GM19438 (cell line): ENCODE measurements at regions not wholly inside any gene's neighbourhood (a gene's known extent, or its start where the extent isn't known, plus 50 kb on each side); places are given as distances from the start of the nearest gene placed in this dataset.

Experiments
- ATAC-seq: cut with Tn5 transposase; IDR thresholded peaks from one replicate; pipeline ENCODE4 v1.9.1; 2021; ENCODE audit warnings: low read depth; ENCODE audit not compliant: unreplicated experiment

DNA sequence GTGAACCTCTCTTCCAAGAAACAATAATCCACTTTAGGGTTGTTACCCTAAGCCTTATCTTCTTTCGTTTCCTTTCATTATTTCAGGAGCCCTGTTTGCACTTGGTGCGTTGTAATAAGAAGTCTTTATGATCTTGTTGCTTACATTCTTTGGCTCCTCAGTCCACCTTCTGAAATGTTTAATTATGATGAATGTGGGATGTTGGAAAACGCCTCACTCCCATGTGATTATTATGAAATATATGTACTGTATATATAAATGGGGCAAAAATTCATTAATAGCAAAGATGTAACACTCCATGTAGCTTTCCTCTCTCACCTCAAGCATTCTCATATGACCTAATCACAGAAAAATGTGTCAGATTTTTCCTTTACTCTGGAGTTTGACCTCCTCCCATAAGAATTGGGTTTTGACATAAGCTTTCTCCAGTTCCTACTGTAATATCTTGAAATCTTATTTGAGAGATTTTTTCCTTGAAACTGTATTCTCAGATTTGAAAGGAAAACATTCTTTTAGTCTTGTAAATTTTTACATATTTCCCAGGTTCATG lies 397.2 kb upstream of the FANCL start:
- ATAC-seq, result no peak

DNA sequence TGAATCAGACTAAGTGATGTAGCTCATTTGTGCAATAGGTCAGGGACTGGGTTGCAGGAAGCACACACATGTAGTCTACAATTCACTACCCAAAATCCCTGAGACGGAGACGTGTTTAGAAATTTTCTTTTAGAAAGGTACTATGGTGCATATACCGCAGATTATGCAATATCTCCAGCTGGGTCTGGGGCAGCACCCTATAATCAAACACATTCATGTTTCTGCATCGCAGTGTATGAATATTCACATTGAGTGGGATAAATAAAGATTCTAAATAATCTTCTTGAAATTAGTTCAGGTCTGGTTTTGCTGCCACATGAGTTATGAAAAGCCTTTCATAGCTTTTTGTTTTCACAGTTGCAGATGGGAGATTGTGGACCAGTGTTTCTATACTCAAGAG lies 395.7 kb upstream of the FANCL start:
- ATAC-seq, result no peak

DNA sequence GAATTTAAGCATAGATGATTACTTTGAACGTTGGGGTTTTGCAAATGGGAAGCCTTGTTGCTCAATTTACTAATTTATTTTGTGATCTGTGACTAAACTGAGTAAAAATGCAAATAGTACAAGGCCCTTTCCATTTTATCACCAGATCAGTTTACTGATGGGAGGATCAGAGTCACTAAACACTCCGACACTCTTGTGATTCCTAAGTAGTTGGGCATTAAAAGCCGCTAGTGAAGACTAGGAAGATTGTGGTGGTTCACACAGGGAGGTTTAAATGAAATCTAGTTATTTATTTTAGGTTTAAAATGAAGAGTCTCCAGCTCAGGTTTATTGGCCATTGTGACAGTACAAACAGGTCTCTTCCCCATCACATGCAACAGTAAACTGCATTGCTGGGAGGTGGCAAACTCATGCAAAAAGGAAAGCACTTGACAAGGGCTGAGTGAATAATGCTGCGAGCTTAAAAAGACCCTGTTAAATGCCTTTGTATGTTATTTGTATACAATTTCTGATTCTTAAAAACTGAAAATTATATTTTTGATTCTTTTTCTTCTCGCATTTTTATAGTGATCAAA lies 394.8 kb upstream of the FANCL start:
- no peak for ATAC-seq

DNA sequence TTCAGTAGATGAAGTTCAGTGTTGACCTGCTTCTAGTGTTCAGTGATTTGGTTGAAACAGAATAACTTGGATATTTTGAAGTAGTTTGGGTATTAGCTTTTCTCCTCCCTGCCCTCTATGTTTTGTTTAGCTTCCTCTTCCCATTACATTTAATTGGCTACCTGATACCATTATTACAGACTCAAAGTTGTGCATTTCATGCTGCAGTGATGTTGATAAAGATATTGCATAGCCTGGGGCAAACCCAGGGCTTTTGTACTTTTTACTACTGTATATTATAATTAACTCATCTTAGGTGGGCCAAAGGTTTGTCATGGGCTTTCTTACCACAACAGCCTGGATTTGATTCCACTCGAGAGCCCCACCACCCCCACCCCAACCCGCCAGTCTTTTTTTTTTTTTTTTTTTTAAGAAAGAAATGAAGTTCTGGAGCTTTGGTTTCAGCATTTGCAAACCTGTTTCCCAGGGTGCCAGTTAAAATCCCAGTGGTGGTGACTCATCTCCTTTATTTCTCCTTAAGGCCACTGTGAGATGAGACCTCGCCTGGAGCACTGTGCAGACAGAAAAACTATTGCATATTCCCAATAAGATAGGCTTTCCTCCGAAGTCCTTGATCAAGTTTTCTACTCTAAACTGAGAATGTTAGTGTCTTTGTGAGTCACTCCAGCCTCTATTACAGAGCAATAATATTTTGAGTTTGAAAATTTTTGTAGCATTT lies 393.7 kb upstream of the FANCL start:
- no peak for ATAC-seq

DNA sequence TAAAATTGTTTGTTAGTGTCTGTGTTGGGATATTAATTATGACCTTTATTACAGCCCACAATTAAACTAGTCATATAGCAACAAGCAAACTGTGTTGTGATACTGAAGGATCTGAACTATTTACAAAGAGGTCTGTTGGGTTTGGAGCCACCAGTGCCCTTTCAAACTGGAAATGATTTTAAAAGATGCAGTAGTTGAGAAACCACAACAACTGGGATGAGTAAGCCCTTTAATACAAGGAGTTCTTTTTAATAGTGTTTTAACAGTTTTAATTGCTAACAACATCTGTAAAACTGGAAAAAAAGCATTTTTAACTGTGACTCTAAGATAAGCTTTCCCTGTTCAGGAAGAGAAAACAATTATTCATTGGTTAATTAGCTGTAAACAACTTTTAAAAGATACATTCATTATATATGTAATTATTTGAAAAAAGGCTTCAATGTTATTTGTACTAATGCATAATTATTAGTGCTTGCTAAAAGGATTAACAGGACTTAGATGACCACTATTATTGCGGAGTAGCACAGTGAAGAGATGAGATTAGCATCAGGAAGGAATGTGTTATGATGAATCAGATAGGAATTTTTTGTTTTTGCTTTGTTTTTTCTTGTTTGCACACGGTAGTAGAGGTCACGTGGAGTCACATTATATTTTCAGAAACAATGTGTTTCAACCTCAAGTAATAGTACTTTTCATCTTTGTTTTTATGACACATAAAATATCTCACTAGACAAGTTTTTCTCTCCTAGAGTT lies 392.7 kb upstream of the FANCL start:
- ATAC-seq, result no peak

DNA sequence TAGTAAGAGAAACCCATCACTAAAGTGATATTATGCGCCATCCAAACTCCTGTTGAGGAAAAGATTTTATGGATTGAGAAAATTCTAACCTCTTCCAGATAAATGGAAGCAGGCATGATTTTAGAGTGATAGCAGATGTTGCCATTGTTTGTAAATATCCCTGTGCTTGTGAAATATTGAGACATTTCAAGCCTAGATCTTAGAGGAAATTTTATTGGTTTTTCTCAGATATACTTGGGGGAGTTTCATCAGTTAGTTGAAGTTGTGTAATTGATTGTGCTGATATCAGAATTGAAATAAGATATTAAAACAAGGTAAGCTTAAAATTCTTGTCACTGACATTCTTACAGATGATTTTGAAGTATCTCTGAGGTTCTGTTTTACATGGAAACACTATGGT lies 390.9 kb upstream of the FANCL start:
- ATAC-seq, result no peak

DNA sequence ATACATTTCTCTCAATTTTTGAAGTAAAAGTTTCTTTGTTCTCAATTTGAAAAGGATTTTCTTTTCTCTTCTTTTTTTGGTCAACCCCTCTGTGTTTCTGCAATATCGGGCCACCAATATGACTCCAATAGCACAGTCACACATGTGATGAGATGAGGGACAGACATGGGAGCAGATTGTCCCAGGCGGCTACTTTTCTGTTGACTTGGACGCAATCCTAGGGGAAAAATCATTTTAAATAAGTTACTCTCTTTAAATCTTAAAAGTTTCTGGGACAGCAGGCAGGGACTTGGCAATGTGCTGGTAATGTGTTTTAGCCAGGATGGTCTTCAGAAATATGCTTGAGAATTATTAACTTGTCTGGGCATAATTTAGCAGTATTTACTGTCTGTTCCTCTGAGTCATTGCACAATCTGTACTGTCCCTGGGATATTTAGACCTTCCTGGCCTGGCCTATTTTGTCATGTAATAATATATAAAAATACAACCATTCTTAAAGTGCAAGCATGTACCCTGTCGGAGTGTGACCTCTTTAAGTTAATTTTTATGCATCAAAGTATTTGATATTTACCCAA lies 388.5 kb upstream of the FANCL start:
- no peak for ATAC-seq

DNA sequence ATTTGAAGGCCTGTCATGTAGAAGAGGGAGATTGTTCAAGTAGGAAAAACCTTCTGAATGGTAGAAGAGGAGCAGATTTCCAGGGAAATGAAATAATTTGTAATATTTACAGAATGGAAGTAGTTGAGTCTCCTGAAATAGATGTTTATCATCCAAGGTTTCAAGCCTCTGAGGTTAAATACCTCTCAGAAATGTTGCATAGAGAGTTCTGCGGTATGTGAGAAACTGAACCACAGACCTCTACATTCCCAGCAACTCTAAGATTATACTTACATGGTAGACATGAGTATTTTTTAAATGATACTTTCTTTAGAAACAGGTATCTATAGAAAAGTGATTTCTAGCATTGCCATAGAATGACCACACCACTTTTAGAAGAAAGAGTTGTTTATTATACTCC lies 379.8 kb upstream of the FANCL start:
- ATAC-seq, result no peak

DNA sequence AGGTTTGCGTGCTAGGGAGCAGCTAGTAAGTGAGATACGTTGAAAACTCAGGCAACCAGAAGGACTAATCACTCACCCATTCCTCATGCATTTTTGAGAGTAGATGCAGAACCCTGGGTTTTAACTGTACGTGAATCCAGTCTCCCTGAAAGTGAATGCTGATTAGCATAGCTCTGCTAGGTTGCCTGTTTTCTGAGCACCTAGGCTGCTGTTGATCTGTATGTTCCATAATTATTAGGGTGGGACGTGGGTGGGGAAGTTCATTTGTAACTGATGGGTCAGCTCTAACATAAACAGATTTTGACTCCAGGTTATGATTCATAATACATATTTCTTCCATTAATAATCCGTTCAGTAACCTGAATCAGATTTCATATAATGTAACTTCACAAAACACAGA lies 379.0 kb upstream of the FANCL start:
- no peak for ATAC-seq

DNA sequence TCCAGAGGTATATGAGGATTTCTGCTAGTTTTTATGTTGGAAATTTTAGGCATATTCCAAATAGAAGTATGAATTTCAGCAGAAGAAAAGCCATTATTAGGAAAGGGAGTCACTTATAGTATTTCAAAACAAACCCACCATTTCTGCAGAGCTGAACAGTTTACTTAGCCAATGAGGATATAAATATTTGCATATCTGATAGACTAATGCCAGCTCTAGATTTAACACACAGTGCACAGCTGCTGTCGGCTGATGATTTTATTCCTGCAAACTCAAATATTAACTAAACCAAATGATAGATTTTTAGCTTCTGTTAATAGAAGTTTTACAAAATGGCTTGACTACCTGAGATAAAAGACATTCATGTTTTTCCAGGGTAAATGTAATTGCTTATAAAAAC lies 375.8 kb upstream of the FANCL start:
- no peak for ATAC-seq

DNA sequence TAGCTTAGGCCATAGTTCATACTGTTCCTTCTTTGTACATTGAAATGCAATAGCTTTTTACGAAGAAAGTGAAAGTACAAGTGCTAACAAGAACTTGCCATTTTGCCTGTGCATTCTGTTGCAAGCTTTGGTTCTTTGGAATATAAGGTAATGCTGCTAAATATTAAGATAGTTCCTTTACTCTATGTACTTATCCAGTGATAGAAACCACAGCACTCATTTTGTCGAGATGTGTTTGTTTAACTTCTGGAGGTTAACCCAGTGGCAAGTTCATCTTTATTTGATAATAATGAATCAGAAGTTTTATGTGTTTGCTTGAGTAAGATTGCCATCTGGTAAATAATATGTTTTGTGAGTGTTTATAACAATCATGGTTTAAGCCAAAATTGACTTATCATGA lies 373.1 kb upstream of the FANCL start:
- ATAC-seq, result no peak

DNA sequence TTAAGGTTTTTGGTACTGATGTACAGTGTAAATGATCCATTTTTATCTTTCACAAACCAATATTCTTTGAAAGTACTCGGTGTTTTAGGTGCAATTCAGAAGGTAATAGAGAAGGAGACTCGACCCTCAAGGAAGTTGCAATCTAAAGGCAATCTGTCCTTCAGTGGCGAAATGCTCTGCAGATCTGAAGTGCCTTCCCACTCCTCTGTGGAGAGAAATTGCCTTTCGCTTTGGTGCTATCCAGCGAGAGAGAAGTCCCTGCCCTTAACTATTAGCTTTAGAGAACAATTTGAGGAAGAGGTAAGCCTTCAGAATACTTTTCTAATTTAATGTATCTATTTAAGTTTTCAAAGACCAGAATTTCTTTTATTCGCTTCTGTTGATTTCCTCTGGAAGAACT lies 371.8 kb upstream of the FANCL start:
- ATAC-seq, result no peak

DNA sequence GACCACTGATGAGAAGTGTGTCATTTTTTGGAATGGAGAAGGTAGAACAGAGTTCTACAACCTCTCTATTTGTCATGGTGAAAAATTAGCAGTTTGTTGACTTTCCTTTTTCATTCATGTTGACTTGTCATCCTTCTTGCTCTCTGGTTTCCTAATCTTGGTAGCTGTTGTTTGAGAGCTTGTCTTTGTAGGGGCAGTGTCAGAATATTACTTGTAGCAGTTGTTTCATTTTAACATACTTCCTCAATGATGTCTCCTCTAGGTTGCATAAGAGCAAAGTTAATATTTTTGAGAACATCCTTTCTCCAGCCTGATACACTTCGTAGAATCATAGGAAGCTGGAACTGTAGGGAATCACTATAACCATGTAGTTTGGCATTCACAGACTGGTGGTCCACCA lies 368.2 kb upstream of the FANCL start:
- ATAC-seq, result no peak

DNA sequence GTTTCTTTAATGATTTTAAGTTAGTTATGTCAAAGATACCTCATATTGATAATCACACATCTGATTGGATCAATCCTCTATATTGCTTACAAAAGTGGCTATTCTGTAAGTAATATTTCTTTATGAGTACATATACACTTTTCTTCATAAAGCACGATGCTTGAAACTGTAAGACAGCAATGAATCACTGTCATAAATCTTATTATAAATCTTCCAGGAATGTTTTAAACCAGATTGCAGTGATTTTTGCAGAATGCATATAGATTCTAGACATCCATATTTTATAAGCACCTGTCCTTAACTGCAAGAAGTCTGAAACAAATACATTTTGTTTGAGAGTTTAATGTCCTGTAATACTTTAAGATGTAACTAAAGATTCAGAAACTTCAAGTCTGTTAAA lies 367.0 kb upstream of the FANCL start:
- ATAC-seq, result no peak

DNA sequence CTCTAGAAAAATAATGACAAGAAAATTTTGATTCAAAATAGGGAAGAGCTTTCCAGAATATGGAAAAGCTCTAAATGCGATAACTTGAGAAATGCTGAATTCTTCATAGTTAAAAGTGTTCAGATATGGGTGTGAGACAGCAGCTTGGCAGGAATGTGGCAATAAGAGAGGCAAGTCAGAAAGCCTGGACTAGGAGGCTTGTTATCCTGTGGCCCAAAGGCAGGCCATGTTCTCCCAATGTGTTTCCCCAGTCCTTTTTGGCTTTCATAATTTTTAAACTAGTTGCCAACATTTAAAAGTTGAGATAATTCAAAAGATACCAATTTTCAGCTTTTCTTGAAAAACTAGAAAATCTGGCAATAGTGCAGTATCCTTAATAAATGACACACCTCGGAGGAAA lies 366.3 kb upstream of the FANCL start:
- ATAC-seq, result no peak

DNA sequence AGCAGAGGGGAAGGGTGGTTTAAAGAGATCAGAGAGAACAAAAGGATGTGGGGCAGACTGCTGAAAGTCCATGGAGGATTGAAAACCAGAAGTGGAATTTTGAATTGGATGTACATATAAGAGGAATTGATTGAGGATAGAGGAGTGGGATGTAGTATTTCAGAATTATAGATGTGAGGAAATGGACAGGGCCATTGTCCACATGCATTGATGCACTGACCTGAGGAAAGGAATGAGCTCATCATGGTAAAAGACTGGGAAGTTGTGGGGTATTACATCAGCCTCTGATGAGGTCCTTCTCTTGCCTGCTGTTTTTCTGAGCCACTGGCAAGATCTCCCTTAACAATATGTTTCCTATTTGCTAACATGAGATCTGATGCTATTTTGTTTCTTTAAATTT lies 365.7 kb upstream of the FANCL start:
- ATAC-seq, result no peak

DNA sequence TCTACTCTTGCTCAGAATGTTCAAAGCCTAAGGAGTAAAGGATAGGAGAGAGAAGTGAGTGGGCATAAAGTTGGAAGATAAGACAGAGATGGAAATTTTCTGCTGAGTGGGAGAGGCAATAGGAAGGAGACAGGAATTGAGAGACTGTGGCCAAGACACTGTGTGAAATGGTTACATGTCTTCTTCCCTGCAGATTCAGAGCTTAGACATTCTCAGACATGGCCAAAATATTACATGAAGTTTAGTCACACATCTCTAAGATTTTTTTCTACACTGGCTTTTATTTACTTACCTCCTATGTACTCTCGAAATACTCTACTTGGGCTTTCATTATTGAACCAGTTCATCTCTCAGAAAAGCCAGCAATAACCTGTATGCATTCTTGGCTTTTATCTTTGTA lies 363.0 kb upstream of the FANCL start:
- ATAC-seq, result no peak

DNA sequence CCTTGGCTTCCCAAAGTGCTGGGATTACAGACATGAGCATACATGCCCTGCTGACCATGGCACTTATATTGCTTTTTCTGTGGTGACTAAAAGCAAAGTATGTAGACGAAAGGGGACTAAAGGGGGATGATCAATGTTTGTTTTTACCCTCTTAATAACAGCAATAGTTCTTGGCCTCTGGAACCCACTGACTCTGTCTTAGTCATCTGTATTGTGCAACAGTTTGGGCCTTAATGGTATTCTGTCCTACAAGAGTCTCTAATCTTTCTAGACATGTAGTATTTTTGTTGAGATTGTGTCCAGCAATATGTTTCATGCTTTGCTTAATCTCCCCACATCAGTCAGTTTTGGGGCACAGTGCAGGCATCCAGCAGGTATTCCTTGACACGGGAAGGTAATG lies 359.9 kb upstream of the FANCL start:
- ATAC-seq, result no peak

DNA sequence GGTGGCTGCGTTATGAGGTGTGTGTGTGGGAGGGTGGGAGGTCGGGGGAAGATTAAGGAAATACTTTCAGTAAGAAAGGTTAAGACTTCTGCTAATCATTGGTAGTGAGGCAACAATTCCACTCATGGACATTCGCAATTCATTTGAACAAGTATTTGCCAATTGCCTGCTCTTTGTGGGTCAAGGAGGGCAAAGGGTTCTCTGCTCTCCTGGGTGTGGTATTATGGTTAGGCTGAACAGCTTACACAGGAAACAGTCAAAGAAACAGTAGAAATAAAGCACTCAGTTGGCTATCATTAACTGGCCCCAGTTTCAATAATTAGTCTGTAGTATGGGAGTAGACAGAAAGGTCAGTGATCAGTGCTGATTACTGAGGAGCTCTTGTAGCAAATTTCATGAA lies 357.0 kb upstream of the FANCL start:
- no peak for ATAC-seq

DNA sequence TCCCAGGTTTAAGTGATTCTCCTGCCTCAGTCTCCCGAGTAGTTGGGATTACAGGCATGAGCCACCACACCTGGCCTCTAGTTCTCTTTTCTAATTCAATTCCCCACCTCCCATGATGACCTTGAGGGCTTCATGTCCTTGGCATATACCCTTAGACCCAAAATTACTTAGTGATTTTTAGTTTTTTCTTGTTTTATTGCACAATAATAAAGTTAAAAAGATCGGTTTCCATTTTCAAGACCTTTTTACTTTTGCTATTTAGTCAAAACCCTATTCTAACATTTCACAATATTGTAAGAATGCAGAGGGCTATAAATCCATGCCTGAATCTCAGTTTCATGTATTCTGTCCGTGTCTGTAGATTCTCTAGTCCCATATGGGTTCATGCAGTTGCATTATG lies 354.6 kb upstream of the FANCL start:
- no peak for ATAC-seq

DNA sequence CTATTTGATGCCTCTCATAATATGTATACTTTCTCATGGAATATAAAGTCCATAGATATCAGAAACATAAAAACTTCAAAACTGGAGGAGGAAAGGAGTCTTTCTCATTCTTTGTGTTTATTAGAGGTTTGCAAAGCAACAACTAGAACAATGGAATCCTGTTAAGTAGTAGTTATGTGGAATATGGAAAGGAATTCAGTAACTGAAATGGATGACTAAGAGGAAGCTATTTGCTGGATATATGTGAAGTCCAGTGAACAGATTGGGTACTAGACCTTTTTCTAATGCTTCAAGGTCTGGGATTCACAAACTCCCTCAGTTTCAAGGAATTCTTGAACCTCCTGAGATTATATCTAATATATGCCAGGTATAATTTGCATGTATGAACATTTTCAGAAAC lies 353.6 kb upstream of the FANCL start:
- ATAC-seq, result no peak
